ENCODE measurements at regions not wholly inside any gene's neighbourhood (a gene's known extent, or its start where the extent isn't known, plus 50 kb on each side); places are given as distances from the start of the nearest gene placed in this dataset.
"Not testable (repeated sequence)": the region's sequence is repeated elsewhere in the genome, so short reads cannot be mapped to it uniquely, and the experiment has no call there.

DNA sequence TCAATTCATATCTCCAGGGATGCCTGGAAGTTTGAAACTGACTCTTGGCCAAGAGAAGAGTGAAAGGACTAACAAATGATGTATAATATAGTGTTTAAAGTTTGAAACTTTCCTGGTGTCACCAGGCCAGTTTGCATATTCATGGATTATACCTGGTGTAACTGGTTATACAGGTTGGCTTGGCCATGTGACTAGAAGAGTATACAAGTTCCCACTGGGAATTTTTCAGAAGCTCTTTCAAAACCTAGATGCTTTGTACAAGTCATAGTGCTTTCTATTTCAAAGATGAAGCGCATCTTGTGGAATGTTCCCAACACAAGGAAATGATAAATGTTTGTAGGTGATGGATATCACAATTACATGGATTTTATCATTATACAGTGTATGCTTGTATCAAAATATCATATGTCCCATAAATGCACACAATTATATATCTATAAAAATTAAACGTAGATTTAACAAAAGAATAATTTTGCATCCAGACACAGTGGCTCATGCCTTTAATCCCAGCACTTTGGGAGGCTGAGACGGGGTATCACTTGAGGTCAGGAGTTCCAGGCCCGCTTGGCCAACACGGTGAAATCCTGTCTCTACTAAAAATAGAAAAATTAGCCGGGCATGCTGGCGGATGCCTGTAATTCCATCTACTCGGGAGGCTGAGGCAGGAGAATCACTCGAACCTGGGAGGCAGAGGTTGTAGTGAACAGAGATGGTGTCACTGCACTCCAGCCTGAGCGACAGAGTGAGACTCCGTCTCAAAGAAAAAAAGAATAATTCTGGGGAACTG is 1420.2 kb downstream of the GRIK2 start:
- DNase-seq (ENCODE audit: low read depth) = no peak
- TF ChIP-seq, protein P1, sequence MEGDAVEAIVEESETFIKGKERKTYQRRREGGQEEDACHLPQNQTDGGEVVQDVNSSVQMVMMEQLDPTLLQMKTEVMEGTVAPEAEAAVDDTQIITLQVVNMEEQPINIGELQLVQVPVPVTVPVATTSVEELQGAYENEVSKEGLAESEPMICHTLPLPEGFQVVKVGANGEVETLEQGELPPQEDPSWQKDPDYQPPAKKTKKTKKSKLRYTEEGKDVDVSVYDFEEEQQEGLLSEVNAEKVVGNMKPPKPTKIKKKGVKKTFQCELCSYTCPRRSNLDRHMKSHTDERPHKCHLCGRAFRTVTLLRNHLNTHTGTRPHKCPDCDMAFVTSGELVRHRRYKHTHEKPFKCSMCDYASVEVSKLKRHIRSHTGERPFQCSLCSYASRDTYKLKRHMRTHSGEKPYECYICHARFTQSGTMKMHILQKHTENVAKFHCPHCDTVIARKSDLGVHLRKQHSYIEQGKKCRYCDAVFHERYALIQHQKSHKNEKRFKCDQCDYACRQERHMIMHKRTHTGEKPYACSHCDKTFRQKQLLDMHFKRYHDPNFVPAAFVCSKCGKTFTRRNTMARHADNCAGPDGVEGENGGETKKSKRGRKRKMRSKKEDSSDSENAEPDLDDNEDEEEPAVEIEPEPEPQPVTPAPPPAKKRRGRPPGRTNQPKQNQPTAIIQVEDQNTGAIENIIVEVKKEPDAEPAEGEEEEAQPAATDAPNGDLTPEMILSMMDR (IDR thresholded peaks at IDR 0.05; ENCODE audit: insufficient read depth, low read depth, low read length, missing control alignments) = no peak
- no peak overlapping the region for H3K4me3 ChIP-seq (ENCODE audit: low read depth, low read length)

DNA sequence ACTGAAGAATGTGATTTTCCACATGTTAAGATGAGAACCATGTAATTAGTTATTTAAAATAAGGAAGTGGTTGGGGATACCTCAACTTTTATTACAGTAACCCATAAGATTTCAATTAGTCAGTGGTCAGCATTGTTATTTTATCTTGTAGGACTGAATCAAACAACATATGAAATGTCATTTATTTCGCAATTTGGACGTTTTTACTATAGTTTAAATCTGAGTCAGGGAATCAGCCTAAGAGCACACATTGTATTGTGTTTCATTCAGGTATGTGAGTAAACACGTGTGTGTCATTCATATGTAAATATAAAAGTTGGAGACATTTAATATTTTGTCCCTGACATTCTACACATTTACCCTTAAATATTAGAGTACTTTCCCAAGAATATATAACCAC is 1418.7 kb downstream of the GRIK2 start:
- no peak for DNase-seq (ENCODE audit: low read depth)
- H3K4me3 ChIP-seq (ENCODE audit: low read depth, low read length) = no peak overlapping the region
- TF ChIP-seq, protein P1 (IDR thresholded peaks at IDR 0.05; ENCODE audit: insufficient read depth, low read depth, low read length, missing control alignments) = no peak

DNA sequence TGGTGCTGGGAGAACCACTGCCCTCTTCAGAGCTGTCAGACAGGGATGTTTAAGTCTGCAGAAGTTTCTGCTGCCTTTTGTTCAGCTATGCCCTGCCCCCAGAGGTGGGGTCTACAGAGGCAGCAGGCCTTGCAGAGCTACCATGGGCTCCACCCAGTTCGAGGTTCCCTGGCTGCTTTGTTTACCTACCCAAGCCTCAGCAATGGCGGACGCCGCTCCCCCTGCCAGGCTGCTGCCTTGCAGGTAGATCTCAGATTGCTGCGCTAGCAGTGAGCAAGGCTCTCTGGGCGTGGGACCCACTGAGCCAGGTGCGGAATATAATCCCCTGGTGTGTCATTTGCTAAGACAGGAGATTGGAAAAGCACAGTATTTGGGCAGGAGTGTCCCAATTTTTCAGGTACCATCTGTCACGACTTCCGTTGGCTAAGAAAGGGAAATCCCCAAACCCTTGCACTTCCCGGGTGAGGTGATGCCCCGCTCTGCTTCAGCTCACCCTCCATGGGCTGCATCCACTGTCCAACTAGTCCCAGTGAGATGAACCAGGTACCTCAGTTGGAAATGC is 1415.5 kb downstream of the GRIK2 start:
- H3K4me3 ChIP-seq (ENCODE audit: low read depth, low read length); DNase-seq (ENCODE audit: low read depth): not testable (repeated sequence)

DNA sequence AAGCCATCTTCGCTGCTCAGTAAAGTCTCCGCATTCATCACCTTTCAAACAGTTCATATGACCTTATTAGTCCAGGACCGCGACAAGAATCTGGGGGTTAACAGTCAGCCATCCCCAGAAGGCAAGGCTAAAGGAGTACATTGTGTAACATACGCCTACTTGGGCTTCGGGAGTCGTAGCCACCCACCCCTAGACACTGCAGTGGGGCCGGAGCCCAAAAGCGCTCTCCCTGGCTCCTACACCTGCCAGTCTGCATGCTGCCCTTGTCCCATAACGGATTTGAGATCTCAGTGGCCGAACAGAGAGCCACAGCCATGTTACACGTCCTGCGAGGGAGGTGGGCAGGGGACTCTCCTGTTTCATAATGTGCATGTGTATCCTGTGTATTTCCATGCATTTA is 1405.5 kb downstream of the GRIK2 start:
- H3K4me3 ChIP-seq (ENCODE audit: low read depth, low read length) = no peak overlapping the region
- DNase-seq (ENCODE audit: low read depth) = no peak
- TF ChIP-seq, protein P1 (IDR thresholded peaks at IDR 0.05; ENCODE audit: insufficient read depth, low read depth, low read length, missing control alignments) = no peak

DNA sequence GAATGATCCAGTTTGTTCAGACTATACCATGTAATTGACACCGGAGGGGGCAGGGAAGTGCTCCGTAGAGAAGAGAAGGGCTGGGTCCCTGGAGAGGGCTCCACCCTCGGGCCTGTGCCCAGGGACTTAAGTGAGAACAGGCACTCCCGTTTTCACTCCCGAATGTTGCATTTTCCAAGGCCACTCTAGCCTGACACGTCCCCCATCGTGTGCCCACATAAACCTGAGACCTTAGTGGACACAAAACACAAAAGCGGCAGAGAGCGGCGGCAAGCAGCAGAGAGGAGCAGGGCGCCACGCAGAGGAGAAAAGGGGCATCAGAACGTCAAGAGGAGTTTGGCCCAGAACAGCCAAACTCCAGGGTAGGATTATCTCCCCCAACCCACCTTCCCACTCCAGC is 1405.1 kb downstream of the GRIK2 start:
- DNase-seq (ENCODE audit: low read depth) = no peak
- TF ChIP-seq, protein P1 (IDR thresholded peaks at IDR 0.05; ENCODE audit: insufficient read depth, low read depth, low read length, missing control alignments) = no peak
- H3K4me3 ChIP-seq (ENCODE audit: low read depth, low read length) = no peak overlapping the region

DNA sequence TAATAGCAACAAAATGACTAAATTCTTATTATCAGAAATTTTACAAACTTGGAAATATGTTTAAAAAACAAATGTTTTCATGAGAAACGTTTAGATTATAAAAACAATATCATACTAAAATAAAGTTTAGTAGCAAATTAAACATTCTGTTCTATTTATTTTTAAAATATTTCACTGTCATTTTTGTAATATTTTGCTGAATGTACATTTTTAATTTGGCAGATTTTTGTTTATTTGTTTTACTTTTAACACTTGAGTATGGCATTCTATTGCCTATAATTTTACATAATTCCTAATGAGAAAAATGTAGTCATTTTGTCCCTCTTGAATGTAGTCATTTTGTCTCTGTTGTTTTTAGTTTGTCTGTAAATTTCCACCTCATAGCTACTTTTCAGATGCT is 1400.2 kb downstream of the GRIK2 start:
- TF ChIP-seq, protein P1 (IDR thresholded peaks at IDR 0.05; ENCODE audit: insufficient read depth, low read depth, low read length, missing control alignments) = no peak
- no peak overlapping the region for H3K4me3 ChIP-seq (ENCODE audit: low read depth, low read length)
- no peak for DNase-seq (ENCODE audit: low read depth)

DNA sequence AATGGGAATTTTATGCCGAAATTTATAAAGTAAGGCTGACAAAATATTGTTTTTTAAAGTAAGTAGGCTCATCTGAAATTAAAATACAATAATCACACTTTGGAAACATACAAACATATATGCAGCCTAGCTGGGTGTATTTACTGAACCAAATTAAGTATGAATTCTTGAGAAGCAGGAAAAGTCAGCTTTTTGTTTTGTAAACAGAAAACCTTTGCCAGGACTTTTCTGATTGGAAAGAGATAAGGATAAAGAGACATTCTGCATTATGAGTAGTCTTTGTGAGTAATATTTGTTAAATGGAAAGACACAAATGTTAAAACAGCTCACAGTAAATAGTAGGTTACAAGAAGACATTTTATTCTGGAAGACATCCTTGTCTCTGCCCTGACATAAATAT is 1380.8 kb downstream of the GRIK2 start:
- TF ChIP-seq, protein P1 (IDR thresholded peaks at IDR 0.05; ENCODE audit: insufficient read depth, low read depth, low read length, missing control alignments) = no peak
- H3K4me3 ChIP-seq (ENCODE audit: low read depth, low read length) = no peak overlapping the region
- no peak for DNase-seq (ENCODE audit: low read depth)
